Chondrocyte (in vitro differentiated cells): ENCODE measurements at regions not wholly inside any gene's neighbourhood (a gene's known extent, or its start where the extent isn't known, plus 50 kb on each side); places are given as distances from the start of the nearest gene placed in this dataset.
A peak's percentile ranks its signal among the peaks of the same experiment; 100 is the strongest.

Experiments
- DNase-seq: peaks from one replicate; pipeline ENCODE4 v3.0.0; 2021; ENCODE audit warnings: mixed read lengths, low spot score
- H3K27ac Mint-ChIP-seq: one replicate; pipeline ENCODE4 v1.8.0; 2021; ENCODE audit warnings: mild to moderate bottlenecking, moderate library complexity, mixed read lengths; ENCODE audit not compliant: unreplicated experiment
- H3K27me3 Mint-ChIP-seq: 2 replicates; pipeline ENCODE4 v1.8.0; 2021; ENCODE audit warnings: low read depth, mixed read lengths
- H3K36me3 Mint-ChIP-seq: 2 replicates; pipeline ENCODE4 v1.8.0; 2021; ENCODE audit warnings: low read depth, mixed read lengths
- H3K4me1 Mint-ChIP-seq: 2 replicates; pipeline ENCODE4 v1.8.0; 2021; ENCODE audit warnings: low read depth, mild to moderate bottlenecking, mixed read lengths
- H3K4me3 Mint-ChIP-seq: one replicate; pipeline ENCODE4 v1.8.0; 2021; ENCODE audit warnings: mild to moderate bottlenecking, moderate library complexity, mixed read lengths; ENCODE audit not compliant: unreplicated experiment
- H3K9me3 Mint-ChIP-seq: 2 replicates; pipeline ENCODE4 v1.8.0; 2021; ENCODE audit warnings: low read depth, mixed read lengths
- CTCF ChIP-seq: fragments of 200-600 bp; sonication (generic); IDR thresholded peaks from 2 replicates; pipeline ENCODE4 v1.5.0; 2021; ENCODE audit warnings: antibody characterized with exemption, mild to moderate bottlenecking, moderate library complexity

GRCh38 chr12:90064852-90065801, 356.5 kb upstream of the ATP2B1 start:
- no peak overlapping the region for H3K4me3 Mint-ChIP-seq
- no peak for TF ChIP-seq CTCF
- H3K27me3 Mint-ChIP-seq: no peaks in the 10 kb centered on the region
- no peak overlapping the region for H3K27ac Mint-ChIP-seq
- no peaks in the 10 kb centered on the region for H3K36me3 Mint-ChIP-seq
- DNase-seq: no peak
- peaks cover 19% of the 10 kb centered on the region for H3K4me1 Mint-ChIP-seq
- H3K9me3 Mint-ChIP-seq: no peaks in the 10 kb centered on the region

GRCh38 chr12:90062799-90063198, 354.2 kb upstream of the ATP2B1 start:
- Mint-ChIP-seq H3K9me3 (no peaks in the 10 kb centered on the region), H3K27ac (no peak overlapping the region), H3K27me3 (no peaks in the 10 kb centered on the region), H3K4me1 (peaks cover 37% of the 10 kb centered on the region), H3K4me3 (no peak overlapping the region), H3K36me3 (no peaks in the 10 kb centered on the region)
- TF ChIP-seq CTCF: no peak
- DNase-seq: no peak

- Mint-ChIP-seq H3K4me1 (peaks cover 37% of the 10 kb centered on the region), H3K27ac (peak overlapping the region; percentile 92)
- no peak for DNase-seq
These were observed 353.2 kb upstream of the ATP2B1 start for GRCh38 chr12:90061809-90062208.

GRCh38 chr12:90060031-90060430, 351.4 kb upstream of the ATP2B1 start:
- H3K4me3 Mint-ChIP-seq: no peak overlapping the region
- H3K4me1 Mint-ChIP-seq: peaks cover 41% of the 10 kb centered on the region
- DNase-seq: no peak
- no peaks in the 10 kb centered on the region for H3K36me3 Mint-ChIP-seq
- H3K27ac Mint-ChIP-seq: no peak overlapping the region
- no peaks in the 10 kb centered on the region for H3K9me3 Mint-ChIP-seq
- no peak for TF ChIP-seq CTCF
- no peaks in the 10 kb centered on the region for H3K27me3 Mint-ChIP-seq

More at GRCh38 chr12:90061809-90062208, 353.2 kb upstream of the ATP2B1 start:
- Mint-ChIP-seq H3K36me3 (no peaks in the 10 kb centered on the region), H3K27me3 (no peaks in the 10 kb centered on the region), H3K9me3 (no peaks in the 10 kb centered on the region), H3K4me3 (no peak overlapping the region)
- TF ChIP-seq CTCF: no peak

GRCh38 chr12:90058704-90059103, 350.1 kb upstream of the ATP2B1 start:
- Mint-ChIP-seq H3K36me3 (no peaks in the 10 kb centered on the region), H3K9me3 (no peaks in the 10 kb centered on the region), H3K27ac (peak overlapping the region; percentile 49), H3K4me1 (peaks cover 39% of the 10 kb centered on the region), H3K27me3 (no peaks in the 10 kb centered on the region), H3K4me3 (no peak overlapping the region)
- no peak for TF ChIP-seq CTCF
- no peak for DNase-seq
